ENCODE measurements at regions not wholly inside any gene's neighbourhood (a gene's known extent, or its start where the extent isn't known, plus 50 kb on each side); places are given as distances from the start of the nearest gene placed in this dataset.
"Not testable (repeated sequence)": the region's sequence is repeated elsewhere in the genome, so short reads cannot be mapped to it uniquely, and the experiment has no call there.

- no peak for DNase-seq
Observed at GRCh38 chr14:23861666-23862065, 91.9 kb upstream of the DHRS4 start.

- DNase-seq: no peak
Observed at GRCh38 chr14:23862513-23862912, 91.1 kb upstream of the DHRS4 start.

- no peak for DNase-seq
Observed at GRCh38 chr14:23863836-23864235, 89.7 kb upstream of the DHRS4 start.

- no peak for DNase-seq
Observed at GRCh38 chr14:23864259-23864658, 89.3 kb upstream of the DHRS4 start.

- no peak for DNase-seq
Observed at GRCh38 chr14:23864861-23865260, 88.7 kb upstream of the DHRS4 start.

- DNase-seq: no peak
Observed at GRCh38 chr14:23865502-23865901, 88.1 kb upstream of the DHRS4 start.

- no peak for DNase-seq
Observed at GRCh38 chr14:23866269-23866668, 87.3 kb upstream of the DHRS4 start.

- DNase-seq: no peak
Observed at GRCh38 chr14:23869078-23869719, 84.4 kb upstream of the DHRS4 start.

GRCh38 chr14:23876160-23876750 lies 77.3 kb upstream of the DHRS4 start:
- no peak for DNase-seq

- DNase-seq: no peak
Observed at GRCh38 chr14:23877111-23877510, 76.5 kb upstream of the DHRS4 start.

GRCh38 chr14:23877538-23878180 lies 75.9 kb upstream of the DHRS4 start:
- DNase-seq: no peak

GRCh38 chr14:23881282-23881681 lies 72.3 kb upstream of the DHRS4 start:
- DNase-seq: no peak

GRCh38 chr14:23883684-23884540 lies 69.7 kb upstream of the DHRS4 start:
- no peak for DNase-seq

- no peak for DNase-seq
Observed at GRCh38 chr14:23884541-23884904, 69.0 kb upstream of the DHRS4 start.

GRCh38 chr14:23887536-23887935 lies 66.0 kb upstream of the DHRS4 start:
- no peak for DNase-seq

GRCh38 chr14:23891717-23892116 lies 61.9 kb upstream of the DHRS4 start:
- not testable (repeated sequence) for DNase-seq

GRCh38 chr14:23892289-23892688 lies 61.3 kb upstream of the DHRS4 start:
- not testable (repeated sequence) for DNase-seq

GRCh38 chr14:23894362-23895052 lies 59.1 kb upstream of the DHRS4 start:
- DNase-seq: no peak

GRCh38 chr14:23895053-23895419 lies 58.5 kb upstream of the DHRS4 start:
- no peak for DNase-seq

GRCh38 chr14:23895480-23895879 lies 58.1 kb upstream of the DHRS4 start:
- DNase-seq: no peak

GRCh38 chr14:23896609-23897153 lies 56.9 kb upstream of the DHRS4 start:
- DNase-seq: no peak

GRCh38 chr14:23897291-23897690 lies 56.3 kb upstream of the DHRS4 start:
- DNase-seq: not testable (repeated sequence)
